ENCODE measurements at regions not wholly inside any gene's neighbourhood (a gene's known extent, or its start where the extent isn't known, plus 50 kb on each side); places are given as distances from the start of the nearest gene placed in this dataset.
"Not testable (repeated sequence)": the region's sequence is repeated elsewhere in the genome, so short reads cannot be mapped to it uniquely, and the experiment has no call there.

GRCh38 chr2:49753344-49753985 is 599.1 kb upstream of the FSHR start:
- DNase-seq (ENCODE audit: low read depth) = no peak
- no peak overlapping the region for H3K4me3 ChIP-seq (ENCODE audit: low read depth, low read length)
- TF ChIP-seq CTCF (IDR thresholded peaks at IDR 0.05; ENCODE audit: control insufficient read depth, extremely low read depth, insufficient read depth) = no peak

DNA sequence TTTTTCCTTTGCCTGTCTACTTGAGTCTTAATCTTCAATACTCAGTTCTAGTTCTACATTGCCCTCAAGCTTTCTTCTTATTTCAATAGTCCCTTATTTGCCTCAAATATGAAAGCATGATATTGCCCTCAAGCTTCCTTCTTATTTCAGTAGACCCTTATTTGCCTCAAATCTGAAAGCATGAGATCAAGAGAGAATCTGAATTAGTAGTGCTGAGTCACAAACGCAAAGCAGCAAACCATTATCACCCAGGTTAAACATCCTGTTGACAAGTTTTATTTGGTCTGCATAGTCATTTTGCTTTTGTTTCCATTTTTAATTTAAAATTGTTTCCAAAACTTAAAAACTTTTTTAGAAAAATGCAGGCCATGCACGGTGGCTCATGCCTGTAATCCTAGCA is 583.3 kb upstream of the FSHR start:
- no peak overlapping the region for H3K4me3 ChIP-seq (ENCODE audit: low read depth, low read length)
- DNase-seq (ENCODE audit: low read depth) = no peak
- TF ChIP-seq CTCF (IDR thresholded peaks at IDR 0.05; ENCODE audit: control insufficient read depth, extremely low read depth, insufficient read depth) = no peak

GRCh38 chr2:49732924-49733323 is 578.6 kb upstream of the FSHR start:
- H3K4me3 ChIP-seq (ENCODE audit: low read depth, low read length); DNase-seq (ENCODE audit: low read depth): not testable (repeated sequence)

DNA sequence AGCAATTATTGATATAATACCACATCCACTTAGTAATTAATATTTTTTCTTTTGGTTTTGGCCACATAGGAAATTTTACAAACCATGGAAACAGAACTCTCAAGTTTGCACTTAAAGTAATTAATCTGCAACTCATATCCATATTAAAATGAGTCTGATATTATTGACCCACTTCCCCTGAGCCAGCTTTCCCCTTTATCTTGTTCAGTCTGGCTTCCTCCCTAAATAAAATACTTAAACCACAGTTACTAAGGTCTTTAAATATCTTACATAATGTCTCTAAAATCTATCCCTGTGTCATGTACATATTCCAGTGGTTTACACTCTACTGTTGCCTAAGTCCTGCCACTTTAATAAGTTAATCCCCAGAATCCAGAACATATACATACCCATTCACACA is 564.9 kb upstream of the FSHR start:
- no peak for TF ChIP-seq CTCF (IDR thresholded peaks at IDR 0.05; ENCODE audit: control insufficient read depth, extremely low read depth, insufficient read depth)
- H3K4me3 ChIP-seq (ENCODE audit: low read depth, low read length) = no peak overlapping the region
- no peak for DNase-seq (ENCODE audit: low read depth)

DNA sequence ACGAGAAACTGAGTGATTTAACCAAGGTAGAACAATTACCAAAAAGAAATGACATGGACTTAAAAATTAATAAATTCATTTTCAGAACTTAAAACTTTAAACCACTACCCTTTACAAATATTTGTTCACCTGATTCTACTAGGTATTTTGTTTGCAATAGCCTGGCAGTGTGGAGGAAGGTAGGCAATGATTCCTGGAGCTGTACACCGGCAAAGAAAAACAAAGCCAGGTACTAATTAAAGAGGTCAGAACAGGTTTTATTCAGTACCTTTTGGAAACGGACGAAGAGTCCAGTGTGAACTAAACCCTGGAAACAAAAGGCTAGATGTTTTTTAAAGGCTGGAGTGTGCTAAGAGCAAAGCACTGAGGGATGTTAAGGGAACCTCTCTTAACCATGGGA is 561.3 kb upstream of the FSHR start:
- no peak for TF ChIP-seq CTCF (IDR thresholded peaks at IDR 0.05; ENCODE audit: control insufficient read depth, extremely low read depth, insufficient read depth)
- peak overlapping the region; percentile 26; the same call in 1 of the 2 replicates for H3K4me3 ChIP-seq (ENCODE audit: low read depth, low read length)
- DNase-seq (ENCODE audit: low read depth) = peak; percentile 72

DNA sequence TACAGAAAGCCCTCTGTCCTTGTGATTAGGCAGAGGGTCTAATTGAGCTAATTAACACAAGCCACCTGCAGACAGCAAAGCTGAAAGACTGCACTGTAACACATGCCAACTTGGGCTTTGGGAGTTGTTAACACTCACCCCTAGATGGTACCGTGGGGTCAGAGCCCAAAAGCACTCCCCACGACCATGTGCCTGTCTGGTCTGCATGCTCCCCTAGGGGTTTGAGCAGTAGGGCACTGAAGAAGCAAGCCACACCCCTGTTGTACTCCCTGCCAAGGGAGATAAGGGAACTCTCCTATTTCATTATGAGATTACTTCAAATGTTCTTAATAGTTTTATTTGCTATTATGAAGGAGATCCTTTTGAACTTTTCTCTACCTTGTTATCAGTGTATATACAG is 560.1 kb upstream of the FSHR start:
- H3K4me3 ChIP-seq (ENCODE audit: low read depth, low read length) = no peak overlapping the region
- DNase-seq (ENCODE audit: low read depth) = no peak
- TF ChIP-seq CTCF (IDR thresholded peaks at IDR 0.05; ENCODE audit: control insufficient read depth, extremely low read depth, insufficient read depth) = no peak

GRCh38 chr2:49702740-49703139 is 548.4 kb upstream of the FSHR start:
- no peak overlapping the region for H3K4me3 ChIP-seq (ENCODE audit: low read depth, low read length)
- TF ChIP-seq CTCF (IDR thresholded peaks at IDR 0.05; ENCODE audit: control insufficient read depth, extremely low read depth, insufficient read depth) = no peak
- no peak for DNase-seq (ENCODE audit: low read depth)

All from LNCaP clone FGC (cell line).